AG08395 (cell line): ENCODE measurements at regions not wholly inside any gene's neighbourhood (a gene's known extent, or its start where the extent isn't known, plus 50 kb on each side); places are given as distances from the start of the nearest gene placed in this dataset.

Experiments used
- DNase-seq: peaks from one replicate; pipeline ENCODE4 v3.0.0; 2012; ENCODE audit warnings: mixed read lengths, low spot score

DNA sequence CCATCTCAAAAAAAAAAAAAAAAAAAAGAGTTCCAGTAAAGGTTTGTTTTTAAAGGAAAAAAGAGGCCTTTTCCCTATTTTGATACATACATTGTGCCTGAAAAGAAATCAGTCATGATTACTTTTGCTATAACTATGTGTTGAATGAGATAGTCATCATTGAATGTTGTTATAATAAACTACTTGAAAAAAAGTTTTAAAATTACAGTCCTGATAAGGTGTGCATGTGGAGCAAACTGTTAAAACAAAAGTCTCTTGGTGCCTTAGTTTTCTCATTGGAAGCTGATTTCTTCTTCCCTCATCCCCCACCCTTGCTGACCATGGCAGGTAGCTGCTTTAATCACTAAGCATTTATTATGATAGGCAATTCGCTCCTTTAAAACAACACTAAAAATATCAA is 172.3 kb upstream of the TBCA start:
- DNase-seq: no peak

DNA sequence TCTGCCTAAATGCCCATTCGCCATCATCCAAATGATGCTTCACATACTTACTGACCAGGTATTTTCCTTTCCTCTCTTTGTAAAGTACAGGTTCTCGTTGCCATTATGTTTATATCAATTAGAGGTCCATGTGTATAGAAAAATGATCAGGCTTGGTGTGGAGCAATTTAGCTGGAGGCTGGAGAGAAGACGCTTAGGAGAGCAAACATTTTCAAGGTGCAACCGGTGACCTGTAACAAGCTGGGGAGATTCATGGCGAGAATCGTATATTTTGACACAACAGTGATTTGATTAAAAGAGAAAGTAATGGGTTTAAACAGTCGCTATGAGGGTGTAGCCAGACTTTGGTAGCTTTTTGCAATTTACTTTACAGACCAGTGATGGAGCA is 170.9 kb upstream of the TBCA start:
- no peak for DNase-seq

DNA sequence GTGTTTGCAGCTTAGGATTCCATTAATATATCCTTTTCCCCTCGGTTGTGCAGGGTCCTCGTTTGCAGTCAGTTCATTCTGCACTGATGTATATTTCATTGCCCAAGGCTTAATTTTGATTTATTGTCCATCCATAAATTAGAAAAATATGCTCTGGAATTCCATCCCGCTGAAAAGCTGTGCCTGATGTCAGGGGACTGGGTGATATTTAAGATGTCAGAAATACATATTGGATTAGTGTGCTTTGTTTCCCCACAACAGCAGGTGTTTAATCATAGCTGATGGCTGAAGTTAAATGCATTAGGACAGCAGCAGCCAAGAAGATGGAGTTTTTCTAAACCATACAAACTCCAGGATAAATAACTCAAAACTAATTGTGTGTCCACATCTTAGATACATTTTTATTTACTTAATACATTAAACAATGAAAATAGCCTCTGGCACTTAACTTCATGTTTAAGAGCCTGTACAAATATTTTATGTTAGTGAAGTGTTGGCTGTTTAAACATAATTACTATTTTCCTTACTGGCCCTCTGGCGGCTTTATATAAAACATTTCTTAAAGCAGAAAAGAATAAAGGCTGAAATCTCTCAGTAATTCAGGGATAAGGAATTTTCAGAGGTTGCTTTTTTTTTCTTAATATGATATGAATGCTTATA is 170.4 kb upstream of the TBCA start:
- no peak for DNase-seq

DNA sequence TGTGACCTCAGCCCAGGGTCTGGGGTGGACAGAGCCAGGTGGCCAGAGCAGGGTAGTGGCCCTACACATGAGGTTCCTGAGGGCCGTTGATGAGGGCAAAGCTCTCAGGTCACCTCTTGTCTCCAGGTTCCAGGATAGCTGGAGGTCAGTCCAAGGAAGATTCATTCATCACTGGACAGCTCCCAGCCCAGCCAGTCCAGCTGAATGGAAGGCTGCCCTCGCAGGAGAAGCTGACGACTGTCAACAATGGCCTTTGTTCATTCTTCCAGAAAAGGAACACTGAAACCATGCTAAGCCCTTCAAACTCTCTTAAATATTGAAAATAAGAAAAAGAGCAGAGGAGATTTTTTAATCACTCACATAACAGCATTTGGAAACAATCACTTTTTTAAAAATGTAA is 169.7 kb upstream of the TBCA start:
- peak; percentile 16 for DNase-seq

DNA sequence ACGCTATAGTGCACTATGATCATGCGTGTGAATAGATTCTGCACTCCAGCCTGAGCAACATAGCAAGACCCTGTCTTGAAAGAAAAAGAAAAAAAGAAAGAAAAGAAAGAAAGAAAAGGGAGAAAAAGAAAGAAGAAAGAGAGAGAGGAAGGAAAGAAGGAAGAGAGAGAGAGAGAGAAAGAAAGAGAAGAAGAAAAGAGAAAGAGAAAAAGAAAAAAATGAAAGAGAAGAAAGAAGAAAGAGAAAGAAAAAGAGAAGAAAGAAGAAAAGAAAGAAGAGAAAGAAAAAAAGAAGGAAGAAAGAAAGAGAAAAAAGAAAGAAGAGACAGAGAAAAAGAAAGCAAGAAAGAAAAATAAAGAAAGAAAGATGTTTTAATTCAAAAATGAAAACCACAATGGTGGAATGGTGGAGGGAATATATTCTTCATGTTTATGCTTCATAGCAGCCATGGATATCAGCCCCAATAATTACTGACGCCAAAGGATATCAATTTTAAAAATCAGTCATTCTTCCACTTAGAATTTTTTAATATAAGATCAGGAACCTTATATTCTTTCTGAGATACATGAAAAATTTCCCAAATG is 168.7 kb upstream of the TBCA start:
- no peak for DNase-seq

DNA sequence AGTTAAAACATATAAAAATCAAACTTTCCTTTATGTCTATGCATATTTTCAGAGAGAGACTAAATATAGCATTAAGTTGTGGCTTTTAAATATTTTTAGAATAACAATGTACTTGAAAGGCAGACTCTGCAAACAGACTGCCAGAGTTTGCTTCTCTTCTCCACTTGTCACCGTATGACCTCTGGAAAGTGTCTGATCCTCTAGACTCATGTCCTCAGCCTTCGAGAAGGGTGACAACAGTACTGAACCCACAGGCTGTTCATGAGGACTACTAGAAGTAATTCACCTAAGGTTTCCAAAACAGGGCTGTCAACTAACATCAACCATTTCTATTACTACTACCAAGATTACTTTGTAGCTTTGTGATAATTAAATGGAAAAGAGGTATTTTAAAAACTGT is 167.7 kb upstream of the TBCA start:
- no peak for DNase-seq

DNA sequence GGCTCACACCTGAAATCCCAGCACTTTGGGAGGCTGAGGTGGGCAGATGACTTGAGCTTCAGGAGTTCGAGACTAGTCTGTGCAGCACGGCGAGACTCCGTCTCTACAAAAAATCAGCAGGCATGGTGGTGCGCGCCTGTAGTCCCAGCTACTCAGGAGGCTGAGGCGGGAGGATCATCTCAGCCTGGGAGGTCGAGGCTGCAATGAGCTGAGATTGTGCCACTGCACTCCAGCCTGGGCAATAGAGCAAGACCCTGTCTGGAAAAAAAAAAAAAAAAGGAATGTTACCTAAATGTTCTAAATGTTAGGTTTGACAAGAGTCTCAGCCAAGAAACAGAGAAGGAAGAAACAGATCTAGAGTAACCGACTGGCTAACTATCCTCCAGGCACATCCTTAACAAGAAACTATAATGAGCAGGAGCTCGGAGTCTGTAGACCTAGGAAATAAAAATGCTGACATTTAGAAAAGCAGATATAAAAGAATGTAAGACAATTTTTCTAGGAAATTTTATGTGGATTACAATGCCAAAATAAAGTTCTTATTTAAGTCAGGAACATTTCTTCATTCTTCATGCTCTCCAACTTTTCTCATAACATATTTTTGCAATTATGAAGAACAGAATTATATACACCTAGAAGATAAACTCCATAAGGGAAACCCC is 166.6 kb upstream of the TBCA start:
- no peak for DNase-seq

DNA sequence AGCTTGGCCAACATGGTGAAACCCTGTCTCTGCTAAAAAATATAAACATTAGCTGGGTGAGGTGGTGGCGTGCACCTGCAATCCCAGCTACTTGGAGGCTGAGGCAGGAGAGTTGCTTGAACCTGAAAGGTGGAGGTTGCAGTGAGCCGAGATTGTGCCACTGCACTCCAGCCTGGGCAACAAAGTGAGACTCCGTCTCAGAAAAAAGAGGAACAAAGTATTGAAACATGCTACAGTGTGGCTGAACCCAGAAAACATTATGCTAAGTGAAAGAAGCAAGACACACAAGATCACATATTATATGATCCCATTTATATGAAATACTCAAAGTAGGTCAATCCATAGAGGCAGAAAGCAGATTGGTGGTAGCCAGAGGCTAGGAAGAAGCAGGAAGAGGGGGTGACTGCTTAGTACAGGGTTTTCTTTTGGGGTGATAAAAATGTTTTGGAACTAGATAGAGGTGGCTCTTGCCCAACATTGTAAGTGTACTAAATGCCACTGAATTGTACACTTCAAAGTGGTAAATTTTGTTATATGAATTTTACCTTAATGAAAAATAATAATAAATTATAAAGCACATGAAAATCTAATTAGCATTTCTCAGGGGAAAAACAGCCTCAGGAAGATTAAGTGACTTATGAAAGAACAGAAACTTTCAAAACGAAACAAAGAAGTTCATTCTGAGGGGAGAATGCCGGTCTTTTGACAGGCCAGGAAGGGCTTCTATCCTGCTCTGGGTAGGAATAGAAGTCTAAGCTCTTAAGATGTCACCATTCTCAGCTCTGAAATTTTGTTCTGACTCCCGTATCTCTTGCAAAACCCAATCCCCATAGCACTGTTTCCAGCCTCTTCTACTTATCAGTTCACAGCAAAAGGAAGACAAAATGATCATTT is 161.1 kb upstream of the TBCA start:
- no peak for DNase-seq

DNA sequence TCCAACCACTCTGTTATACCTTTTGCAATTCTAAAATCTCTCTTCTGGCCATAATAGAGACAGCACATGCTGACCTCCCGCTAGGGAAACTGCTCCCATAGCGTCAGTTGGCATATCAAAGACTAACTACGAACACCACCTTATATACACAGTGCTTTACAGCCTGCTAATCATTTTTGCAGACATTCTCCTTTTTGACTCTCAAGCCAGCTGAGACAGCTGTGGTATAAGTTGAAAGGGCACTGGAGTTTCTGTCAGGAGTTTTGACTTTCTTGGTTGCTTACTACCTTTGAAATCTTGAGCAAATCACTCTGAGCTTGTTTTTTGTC is 160.2 kb upstream of the TBCA start:
- DNase-seq: no peak

DNA sequence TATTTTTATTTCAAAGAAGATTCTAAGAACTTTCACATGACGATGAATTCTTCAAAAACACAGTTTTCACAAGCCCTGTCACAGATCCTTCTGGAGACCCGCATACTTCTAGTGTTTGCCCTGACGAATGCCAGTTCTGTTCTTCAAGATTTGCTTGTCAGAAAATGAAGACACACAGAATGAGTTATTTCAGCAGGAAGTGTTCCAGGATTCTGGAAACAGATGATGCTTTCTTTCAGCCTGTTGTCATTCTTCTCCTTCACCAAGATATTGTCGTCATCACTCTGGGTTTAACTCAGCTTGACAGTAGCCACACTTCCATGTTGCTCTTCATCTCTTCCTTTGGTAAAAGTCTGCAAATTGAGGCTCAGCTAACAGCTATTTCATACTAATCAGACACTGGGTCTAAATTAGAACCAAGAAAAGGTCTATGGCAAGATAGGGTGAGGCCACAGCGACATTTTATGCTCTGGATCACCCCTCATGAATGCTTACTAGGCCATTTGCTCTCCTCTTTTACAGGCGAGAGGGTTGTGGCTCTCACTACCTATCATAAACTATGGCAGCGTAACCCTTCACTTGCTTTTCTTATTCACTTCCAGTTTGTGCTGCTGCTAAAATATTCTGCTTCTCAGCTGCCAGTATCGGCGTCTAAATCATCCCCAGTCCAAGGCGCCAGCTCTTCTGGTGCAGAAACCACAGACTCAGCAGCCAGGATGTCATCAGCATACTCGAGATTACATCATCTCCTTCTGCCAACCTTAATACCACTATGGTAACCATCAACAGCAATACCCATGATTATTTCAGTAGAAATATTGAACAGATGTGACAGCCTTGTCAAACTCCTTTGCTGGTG is 159.6 kb upstream of the TBCA start:
- DNase-seq: peak; percentile 44

DNA sequence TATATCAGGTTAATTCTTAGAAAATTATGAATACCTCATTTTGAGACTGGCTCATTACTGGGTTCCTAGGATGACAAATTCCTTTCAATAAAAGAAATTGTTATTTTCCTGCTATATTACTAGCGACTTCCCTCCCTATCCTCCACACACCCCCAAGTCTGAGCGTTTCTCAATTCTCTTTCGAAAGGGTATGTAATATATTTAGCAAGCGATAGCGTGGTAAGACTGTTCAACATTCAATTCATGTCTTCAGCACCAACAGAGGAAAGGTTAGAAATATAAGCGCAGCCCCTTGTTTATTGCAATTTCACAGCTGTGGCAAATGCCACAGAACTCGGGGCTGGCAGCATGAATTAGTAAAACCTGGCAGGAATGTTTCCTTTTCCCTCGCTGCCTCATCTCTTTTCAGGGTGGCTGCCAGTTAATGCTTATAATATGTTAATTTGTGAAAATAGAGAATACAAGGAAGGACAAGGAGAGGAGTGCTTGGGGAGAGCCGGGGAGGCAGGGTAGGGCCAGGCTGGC is 152.7 kb upstream of the TBCA start:
- no peak for DNase-seq

DNA sequence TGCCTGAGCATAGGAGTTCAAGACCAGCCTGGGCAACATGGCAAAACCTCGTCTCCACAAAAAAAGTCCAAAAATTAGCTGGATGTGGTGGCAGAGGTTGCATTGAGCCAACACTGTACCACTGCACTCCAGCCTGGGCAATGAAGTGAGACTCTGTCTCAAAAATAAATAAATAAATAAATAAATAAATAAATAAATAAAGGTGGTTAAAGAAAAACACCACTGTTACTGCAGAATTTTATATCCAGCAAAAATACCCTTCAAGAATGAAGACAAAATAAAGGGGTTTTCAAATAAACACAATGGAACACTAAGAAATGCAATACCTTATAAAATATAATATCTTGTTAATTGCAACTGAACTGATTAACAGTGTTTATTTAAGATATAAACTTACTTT is 150.2 kb upstream of the TBCA start:
- DNase-seq: no peak

DNA sequence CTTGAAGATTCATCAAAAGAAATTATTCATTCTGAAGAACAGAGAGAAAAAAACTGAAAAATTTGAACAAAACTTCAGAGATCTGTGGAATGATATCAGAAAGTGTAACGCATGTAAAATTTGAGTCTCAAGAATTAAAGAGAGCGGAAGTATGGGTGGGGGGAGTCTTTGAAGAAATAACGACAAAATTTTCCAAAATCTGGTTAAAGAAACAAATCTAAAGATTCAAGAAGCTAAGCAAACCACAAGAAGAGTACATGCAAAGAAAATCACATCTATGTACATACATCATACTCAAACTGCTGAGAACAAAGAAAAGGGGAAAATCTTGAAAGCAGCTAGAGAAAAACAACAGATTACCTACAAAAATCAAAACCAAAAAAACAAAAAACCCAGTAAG is 149.4 kb upstream of the TBCA start:
- DNase-seq: no peak

DNA sequence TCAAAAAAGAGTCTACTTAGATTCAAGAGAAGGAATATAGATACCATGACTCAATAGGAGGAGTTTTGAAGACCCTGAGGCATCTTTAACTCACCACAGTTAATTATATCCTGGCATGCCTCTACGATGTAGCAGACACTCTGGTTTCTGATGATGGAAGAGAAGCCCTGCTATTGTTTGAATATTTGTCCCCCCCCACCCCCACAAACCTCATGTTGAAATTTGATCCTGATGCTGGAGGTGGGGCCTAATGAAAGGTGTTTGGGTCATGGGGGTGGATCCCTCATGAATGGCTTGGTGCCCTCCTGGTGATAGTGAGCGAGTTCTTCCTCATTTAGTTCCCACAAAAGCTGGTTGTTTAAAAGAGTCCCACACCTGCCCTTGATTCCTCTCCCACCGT is 147.9 kb upstream of the TBCA start:
- no peak for DNase-seq

DNA sequence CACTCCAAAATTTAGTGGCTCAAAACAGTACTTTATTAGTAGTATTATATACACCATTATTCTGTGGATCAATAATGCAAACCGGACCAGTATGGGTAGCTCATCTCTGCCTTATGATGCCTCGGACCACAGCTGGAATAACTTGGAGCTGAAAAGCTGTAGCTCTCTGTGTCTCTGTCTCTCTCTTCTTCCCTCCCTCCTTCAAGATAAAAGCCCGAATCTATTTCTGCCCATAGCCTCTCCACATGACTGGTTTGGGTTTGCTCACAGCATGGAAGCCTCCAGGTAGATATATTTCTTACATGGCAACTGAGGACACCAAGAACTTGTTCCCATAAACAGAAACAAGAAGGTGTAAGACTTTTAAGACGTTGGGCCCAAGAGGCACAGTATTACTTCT is 147.5 kb upstream of the TBCA start:
- no peak for DNase-seq

DNA sequence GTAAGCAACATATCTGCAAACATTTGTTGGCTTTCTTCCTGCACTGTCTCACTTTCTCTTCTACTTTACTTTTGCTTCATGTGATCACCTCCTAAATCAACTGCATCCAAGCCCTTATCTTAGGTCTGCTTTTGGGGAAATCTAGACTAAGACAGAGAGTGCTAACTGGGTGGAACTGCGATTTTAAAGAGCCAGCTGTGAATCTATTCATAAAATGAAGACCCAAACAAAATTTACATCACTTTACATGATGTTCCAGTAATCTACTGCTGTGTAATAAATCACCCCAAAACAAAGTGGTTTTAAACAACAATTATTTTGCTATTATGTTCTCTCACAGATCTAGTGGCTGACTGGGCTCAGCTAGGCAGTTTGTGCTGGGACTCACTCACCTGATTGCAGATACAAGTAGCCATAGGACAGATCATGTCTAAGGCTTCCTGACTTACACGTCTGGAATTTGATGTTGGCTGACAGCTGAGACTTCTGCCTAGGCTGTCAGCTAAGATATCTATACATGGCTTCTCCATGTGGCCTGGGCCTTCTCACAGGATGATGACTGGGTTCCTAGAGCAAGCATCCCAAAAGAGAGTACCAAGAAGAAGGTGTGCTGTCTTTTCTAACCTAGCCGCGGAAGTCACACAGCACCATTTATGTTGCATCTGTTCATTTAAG is 145.1 kb upstream of the TBCA start:
- no peak for DNase-seq

DNA sequence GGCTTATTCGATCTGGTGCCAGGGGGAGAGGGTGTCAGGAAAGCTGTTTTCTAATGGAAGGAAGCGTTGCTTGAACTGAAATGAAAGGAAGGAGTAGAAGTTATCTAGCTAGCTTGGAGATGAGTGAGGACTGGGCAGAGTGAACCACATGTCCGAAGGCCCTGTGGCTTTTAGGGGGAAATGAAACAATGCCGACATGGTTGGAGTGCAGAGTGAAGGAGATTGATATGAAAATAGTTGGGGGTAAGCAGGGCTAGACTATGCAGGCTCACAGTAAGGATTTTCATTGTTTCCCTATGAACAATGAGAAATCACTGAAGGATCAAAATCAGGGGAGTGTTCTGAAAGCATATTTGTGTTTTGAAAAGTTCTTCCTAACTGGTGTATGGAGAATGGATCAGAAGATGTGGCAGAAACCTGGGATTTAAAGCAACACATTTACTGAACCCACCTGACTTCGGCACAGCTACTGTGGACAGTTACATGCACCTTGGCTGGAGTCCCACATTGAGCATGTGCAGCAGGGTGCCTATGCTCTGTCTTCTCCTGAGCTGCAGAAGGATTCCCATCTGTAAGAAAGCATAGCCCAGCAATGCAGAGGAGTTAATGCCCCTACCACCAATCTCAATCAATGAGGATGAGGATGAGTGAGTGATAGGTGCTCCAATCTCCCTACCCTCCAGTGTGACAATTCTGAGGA is 144.4 kb upstream of the TBCA start:
- no peak for DNase-seq

DNA sequence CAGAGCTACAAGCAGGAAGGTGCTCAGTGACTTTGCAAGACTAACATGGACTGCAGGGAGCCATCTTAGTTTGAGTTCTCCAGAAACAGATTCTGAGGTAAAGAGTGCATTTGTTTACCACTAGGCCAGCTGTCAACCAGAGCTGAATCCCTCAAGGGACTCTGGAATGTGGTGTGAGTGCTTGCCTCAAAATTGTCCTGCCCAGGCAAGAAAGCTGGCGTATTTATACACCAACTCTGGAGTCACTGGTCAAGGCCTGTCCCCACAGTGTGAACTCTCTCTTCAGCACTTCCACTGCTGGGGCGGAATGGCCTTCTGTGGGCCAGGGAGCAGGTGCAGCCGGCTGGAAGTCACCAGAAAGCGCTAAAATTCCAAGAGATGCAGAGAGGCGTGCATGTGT is 139.2 kb upstream of the TBCA start:
- DNase-seq: no peak

DNA sequence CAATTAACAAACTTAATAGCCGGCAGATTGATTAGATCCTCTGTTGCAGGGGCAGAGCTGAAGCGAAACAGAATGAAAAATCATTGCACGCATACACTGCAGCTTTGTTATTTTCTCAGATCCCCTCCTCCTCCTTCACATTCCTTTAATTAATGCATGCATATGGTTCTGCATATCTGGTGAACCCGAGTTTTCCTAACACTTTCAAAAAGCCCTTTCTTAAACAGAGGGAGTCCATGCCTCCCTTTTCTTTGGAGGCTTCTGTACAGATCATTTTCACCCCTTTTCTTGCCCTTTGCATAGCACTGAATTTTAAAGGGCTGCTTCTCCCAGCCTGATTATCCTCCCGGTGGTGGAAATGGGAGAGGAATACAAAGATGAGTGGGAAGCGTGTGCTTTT is 136.6 kb upstream of the TBCA start:
- no peak for DNase-seq

DNA sequence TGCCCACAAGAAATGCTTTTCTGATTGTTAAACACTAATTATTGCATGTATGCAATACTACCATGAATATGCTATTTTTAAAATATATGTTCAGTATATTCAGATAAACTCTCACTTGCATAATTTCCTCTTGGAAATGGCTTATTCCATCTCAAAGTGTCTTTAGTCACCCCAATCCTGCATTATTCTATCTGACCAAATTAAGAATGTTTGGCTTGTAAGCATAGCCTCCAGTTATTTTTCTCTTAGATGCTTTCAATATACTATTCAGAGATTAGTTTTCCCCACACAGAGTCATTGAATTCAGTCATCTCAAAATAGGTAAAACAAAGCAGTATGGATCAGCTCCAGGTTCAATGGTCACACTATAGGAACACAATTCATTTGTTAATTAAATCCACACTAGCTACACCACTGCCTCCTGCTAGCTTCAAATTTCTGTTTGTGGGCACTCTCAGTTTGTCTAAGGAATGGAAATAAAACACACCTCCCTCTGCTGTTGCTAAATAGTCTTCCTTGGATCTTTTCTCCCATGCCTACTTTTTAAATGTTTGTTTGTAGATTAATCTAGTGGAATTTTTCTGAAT is 134.6 kb upstream of the TBCA start:
- DNase-seq: no peak
